ENCODE measurements at regions not wholly inside any gene's neighbourhood (a gene's known extent, or its start where the extent isn't known, plus 50 kb on each side); places are given as distances from the start of the nearest gene placed in this dataset.
A peak's percentile ranks its signal among the peaks of the same experiment; 100 is the strongest.
"Not testable (repeated sequence)": the region's sequence is repeated elsewhere in the genome, so short reads cannot be mapped to it uniquely, and the experiment has no call there.

- no peak for DNase-seq (ENCODE audit: low read depth in 1 of 2, low spot score in 2 of 2)
- no peak overlapping the region for H3K4me3 ChIP-seq
- peaks cover 15% of the 10 kb centered on the region for H3K4me1 ChIP-seq (replicated peaks)
- H3K36me3 ChIP-seq = no peaks in the 10 kb centered on the region
- no peaks in the 10 kb centered on the region for H3K9me3 ChIP-seq (replicated peaks)
- no peak overlapping the region for H3K27ac ChIP-seq
- H3K27me3 ChIP-seq (replicated peaks) = no peaks in the 10 kb centered on the region
Measured at GRCh38 chr4:156512622-156513021, 459.0 kb downstream of the PDGFC start.

GRCh38 chr4:156509921-156510320 lies 461.7 kb downstream of the PDGFC start:
- not testable (repeated sequence) for H3K27ac ChIP-seq; H3K9me3 ChIP-seq (replicated peaks); H3K36me3 ChIP-seq; DNase-seq (ENCODE audit: low read depth in 1 of 2, low spot score in 2 of 2); H3K27me3 ChIP-seq (replicated peaks); H3K4me1 ChIP-seq (replicated peaks); H3K4me3 ChIP-seq

- no peaks in the 10 kb centered on the region for H3K27me3 ChIP-seq (replicated peaks)
- H3K4me3 ChIP-seq = no peak overlapping the region
- H3K36me3 ChIP-seq = no peaks in the 10 kb centered on the region
- peaks cover 7% of the 10 kb centered on the region for H3K4me1 ChIP-seq (replicated peaks)
- H3K27ac ChIP-seq = no peak overlapping the region
- peaks cover 3% of the 10 kb centered on the region; the same call in 1 of the 2 replicates for H3K9me3 ChIP-seq (replicated peaks)
- no peak for DNase-seq (ENCODE audit: low read depth in 1 of 2, low spot score in 2 of 2)
Measured at GRCh38 chr4:156505341-156505955, 466.2 kb downstream of the PDGFC start.

GRCh38 chr4:156503119-156503518 lies 468.5 kb downstream of the PDGFC start:
- no peaks in the 10 kb centered on the region for H3K27me3 ChIP-seq (replicated peaks)
- H3K36me3 ChIP-seq = no peaks in the 10 kb centered on the region
- DNase-seq (ENCODE audit: low read depth in 1 of 2, low spot score in 2 of 2) = no peak
- H3K4me1 ChIP-seq (replicated peaks) = peaks cover 7% of the 10 kb centered on the region
- H3K27ac ChIP-seq = no peak overlapping the region
- H3K9me3 ChIP-seq (replicated peaks) = peaks cover 3% of the 10 kb centered on the region; the same call in 1 of the 2 replicates
- H3K4me3 ChIP-seq = no peak overlapping the region

GRCh38 chr4:156501962-156502361 lies 469.6 kb downstream of the PDGFC start:
- H3K36me3 ChIP-seq = no peaks in the 10 kb centered on the region
- no peak overlapping the region for H3K27ac ChIP-seq
- DNase-seq (ENCODE audit: low read depth in 1 of 2, low spot score in 2 of 2) = no peak
- H3K9me3 ChIP-seq (replicated peaks) = peaks cover 3% of the 10 kb centered on the region; the same call in 1 of the 2 replicates
- no peaks in the 10 kb centered on the region for H3K27me3 ChIP-seq (replicated peaks)
- H3K4me3 ChIP-seq = no peak overlapping the region
- H3K4me1 ChIP-seq (replicated peaks) = peaks cover 7% of the 10 kb centered on the region

- no peaks in the 10 kb centered on the region; the same call in 1 of the 2 replicates for H3K9me3 ChIP-seq (replicated peaks)
- H3K27ac ChIP-seq = no peak overlapping the region
- H3K4me1 ChIP-seq (replicated peaks) = no peaks in the 10 kb centered on the region
- H3K27me3 ChIP-seq (replicated peaks) = no peaks in the 10 kb centered on the region
- no peaks in the 10 kb centered on the region for H3K36me3 ChIP-seq
- DNase-seq (ENCODE audit: low read depth in 1 of 2, low spot score in 2 of 2) = no peak
- no peak overlapping the region for H3K4me3 ChIP-seq
Measured at GRCh38 chr4:156499684-156500083, 471.9 kb downstream of the PDGFC start.

- H3K36me3 ChIP-seq = no peaks in the 10 kb centered on the region
- H3K9me3 ChIP-seq (replicated peaks) = no peaks in the 10 kb centered on the region; the same call in 1 of the 2 replicates
- H3K4me1 ChIP-seq (replicated peaks) = no peaks in the 10 kb centered on the region
- no peak for DNase-seq (ENCODE audit: low read depth in 1 of 2, low spot score in 2 of 2)
- no peak overlapping the region for H3K27ac ChIP-seq
- H3K27me3 ChIP-seq (replicated peaks) = no peaks in the 10 kb centered on the region
- H3K4me3 ChIP-seq = no peak overlapping the region
Measured at GRCh38 chr4:156497486-156497885, 474.1 kb downstream of the PDGFC start.

GRCh38 chr4:156496797-156497196 lies 474.8 kb downstream of the PDGFC start:
- Histone ChIP-seq H3K4me1 (replicated peaks) (no peaks in the 10 kb centered on the region), H3K9me3 (replicated peaks) (no peaks in the 10 kb centered on the region), H3K27me3 (replicated peaks) (no peaks in the 10 kb centered on the region), H3K4me3 (no peak overlapping the region), H3K27ac (no peak overlapping the region), H3K36me3 (no peaks in the 10 kb centered on the region)
- no peak for DNase-seq (ENCODE audit: low read depth in 1 of 2, low spot score in 2 of 2)

- Histone ChIP-seq H3K36me3 (no peaks in the 10 kb centered on the region), H3K9me3 (replicated peaks) (no peaks in the 10 kb centered on the region), H3K27ac (no peak overlapping the region), H3K4me3 (no peak overlapping the region), H3K27me3 (replicated peaks) (no peaks in the 10 kb centered on the region), H3K4me1 (replicated peaks) (no peaks in the 10 kb centered on the region)
- no peak for DNase-seq (ENCODE audit: low read depth in 1 of 2, low spot score in 2 of 2)
Measured at GRCh38 chr4:156495836-156496235, 475.8 kb downstream of the PDGFC start.

- H3K4me1 ChIP-seq (replicated peaks) = no peaks in the 10 kb centered on the region
- DNase-seq (ENCODE audit: low read depth in 1 of 2, low spot score in 2 of 2) = no peak
- no peaks in the 10 kb centered on the region for H3K27me3 ChIP-seq (replicated peaks)
Measured at GRCh38 chr4:156495091-156495490, 476.5 kb downstream of the PDGFC start.

GRCh38 chr4:156493858-156494257 lies 477.7 kb downstream of the PDGFC start:
- H3K4me1 ChIP-seq (replicated peaks) = no peaks in the 10 kb centered on the region
- no peaks in the 10 kb centered on the region for H3K9me3 ChIP-seq (replicated peaks)
- DNase-seq (ENCODE audit: low read depth in 1 of 2, low spot score in 2 of 2) = no peak
- no peaks in the 10 kb centered on the region for H3K36me3 ChIP-seq
- H3K27me3 ChIP-seq (replicated peaks) = no peaks in the 10 kb centered on the region
- no peak overlapping the region for H3K27ac ChIP-seq
- no peak overlapping the region for H3K4me3 ChIP-seq

More at GRCh38 chr4:156495091-156495490, 476.5 kb downstream of the PDGFC start:
- H3K4me3 ChIP-seq = no peak overlapping the region
- no peaks in the 10 kb centered on the region for H3K36me3 ChIP-seq
- no peak overlapping the region for H3K27ac ChIP-seq
- H3K9me3 ChIP-seq (replicated peaks) = no peaks in the 10 kb centered on the region

GRCh38 chr4:156487107-156487506 lies 484.5 kb downstream of the PDGFC start:
- no peak overlapping the region for H3K4me3 ChIP-seq
- no peak for DNase-seq (ENCODE audit: low read depth in 1 of 2, low spot score in 2 of 2)
- H3K4me1 ChIP-seq (replicated peaks) = no peaks in the 10 kb centered on the region
- H3K9me3 ChIP-seq (replicated peaks) = no peaks in the 10 kb centered on the region
- no peak overlapping the region for H3K27ac ChIP-seq
- no peaks in the 10 kb centered on the region for H3K36me3 ChIP-seq
- H3K27me3 ChIP-seq (replicated peaks) = no peaks in the 10 kb centered on the region

- Histone ChIP-seq H3K27me3 (replicated peaks) (no peaks in the 10 kb centered on the region), H3K27ac (no peak overlapping the region), H3K9me3 (replicated peaks) (no peaks in the 10 kb centered on the region), H3K36me3 (no peaks in the 10 kb centered on the region), H3K4me1 (replicated peaks) (peaks cover 10% of the 10 kb centered on the region), H3K4me3 (no peak overlapping the region)
- no peak for DNase-seq (ENCODE audit: low read depth in 1 of 2, low spot score in 2 of 2)
Measured at GRCh38 chr4:156481845-156482244, 489.8 kb downstream of the PDGFC start.

- Histone ChIP-seq H3K9me3 (replicated peaks) (no peaks in the 10 kb centered on the region), H3K27ac (0 out of 2 replicates have a peak overlapping the region, but pooled peaks have one; percentile 76), H3K27me3 (replicated peaks) (no peaks in the 10 kb centered on the region), H3K36me3 (no peaks in the 10 kb centered on the region), H3K4me1 (replicated peaks) (peaks cover 23% of the 10 kb centered on the region), H3K4me3 (no peak overlapping the region)
- no peak for DNase-seq (ENCODE audit: low read depth in 1 of 2, low spot score in 2 of 2)
Measured at GRCh38 chr4:156477636-156478035, 494.0 kb downstream of the PDGFC start.

- no peaks in the 10 kb centered on the region for H3K36me3 ChIP-seq
- no peaks in the 10 kb centered on the region for H3K9me3 ChIP-seq (replicated peaks)
- no peaks in the 10 kb centered on the region for H3K27me3 ChIP-seq (replicated peaks)
- peak overlapping the region; percentile 76 for H3K27ac ChIP-seq
- H3K4me1 ChIP-seq (replicated peaks) = peaks cover 23% of the 10 kb centered on the region
- H3K4me3 ChIP-seq = no peak overlapping the region
- DNase-seq (ENCODE audit: low read depth in 1 of 2, low spot score in 2 of 2) = peak; percentile 50 to 91
Measured at GRCh38 chr4:156476359-156476758, 495.2 kb downstream of the PDGFC start.
